Stimulated activated naive CD8-positive, alpha-beta T cell treated with anti-CD3 and anti-CD28 coated beads, Interleukin-15, Interleukin-2, amounts not matched to agents 100 ng/mL and 50 ng/mL, for 24 hours (primary cell): ENCODE measurements at regions not wholly inside any gene's neighbourhood (a gene's known extent, or its start where the extent isn't known, plus 50 kb on each side); places are given as distances from the start of the nearest gene placed in this dataset.

Experiments
- H3K27ac Mint-ChIP-seq: one replicate; pipeline ENCODE4 v1.8.0; 2021; ENCODE audit warnings: mild to moderate bottlenecking, mixed read lengths
- H3K27me3 Mint-ChIP-seq: one replicate; pipeline ENCODE4 v1.8.0; 2021; ENCODE audit warnings: mixed read lengths
- H3K36me3 Mint-ChIP-seq: one replicate; pipeline ENCODE4 v1.8.0; 2021; ENCODE audit warnings: low read depth, mixed read lengths
- H3K4me1 Mint-ChIP-seq: one replicate; pipeline ENCODE4 v1.8.0; 2021; ENCODE audit warnings: low read depth, mixed read lengths
- H3K4me3 Mint-ChIP-seq: one replicate; pipeline ENCODE4 v1.8.0; 2021; ENCODE audit warnings: mild to moderate bottlenecking, mixed read lengths
- H3K9me3 Mint-ChIP-seq: one replicate; pipeline ENCODE4 v1.8.0; 2021; ENCODE audit warnings: mixed read lengths

GRCh38 chr4:163660636-163661035, 166.1 kb downstream of the TMA16 start:
- H3K4me3 Mint-ChIP-seq = no peak overlapping the region
- peaks cover 25% of the 10 kb centered on the region for H3K4me1 Mint-ChIP-seq
- H3K27me3 Mint-ChIP-seq = no peaks in the 10 kb centered on the region
- peaks cover 3% of the 10 kb centered on the region for H3K9me3 Mint-ChIP-seq
- H3K36me3 Mint-ChIP-seq = no peaks in the 10 kb centered on the region
- no peak overlapping the region for H3K27ac Mint-ChIP-seq

- peaks cover 44% of the 10 kb centered on the region for H3K4me1 Mint-ChIP-seq
- H3K27me3 Mint-ChIP-seq = no peaks in the 10 kb centered on the region
- H3K27ac Mint-ChIP-seq = no peak overlapping the region
- no peaks in the 10 kb centered on the region for H3K9me3 Mint-ChIP-seq
- H3K4me3 Mint-ChIP-seq = no peak overlapping the region
- no peaks in the 10 kb centered on the region for H3K36me3 Mint-ChIP-seq
Measured at GRCh38 chr4:163662768-163663167, 168.3 kb downstream of the TMA16 start.

GRCh38 chr4:163663454-163664225, 169.2 kb downstream of the TMA16 start:
- no peaks in the 10 kb centered on the region for H3K36me3 Mint-ChIP-seq
- no peak overlapping the region for H3K4me3 Mint-ChIP-seq
- H3K27me3 Mint-ChIP-seq = no peaks in the 10 kb centered on the region
- H3K27ac Mint-ChIP-seq = peak overlapping the region; percentile 59
- peaks cover 48% of the 10 kb centered on the region for H3K4me1 Mint-ChIP-seq
- H3K9me3 Mint-ChIP-seq = no peaks in the 10 kb centered on the region

- no peaks in the 10 kb centered on the region for H3K36me3 Mint-ChIP-seq
- H3K4me1 Mint-ChIP-seq = peaks cover 48% of the 10 kb centered on the region
- no peak overlapping the region for H3K4me3 Mint-ChIP-seq
- H3K27ac Mint-ChIP-seq = no peak overlapping the region
- no peaks in the 10 kb centered on the region for H3K9me3 Mint-ChIP-seq
- no peaks in the 10 kb centered on the region for H3K27me3 Mint-ChIP-seq
Measured at GRCh38 chr4:163665101-163665500, 170.6 kb downstream of the TMA16 start.

GRCh38 chr4:163665521-163666331, 171.2 kb downstream of the TMA16 start:
- H3K9me3 Mint-ChIP-seq = no peaks in the 10 kb centered on the region
- no peak overlapping the region for H3K4me3 Mint-ChIP-seq
- no peaks in the 10 kb centered on the region for H3K36me3 Mint-ChIP-seq
- H3K27me3 Mint-ChIP-seq = no peaks in the 10 kb centered on the region
- peak overlapping the region; percentile 24 for H3K27ac Mint-ChIP-seq
- peaks cover 48% of the 10 kb centered on the region for H3K4me1 Mint-ChIP-seq

GRCh38 chr4:163666332-163666873, 171.9 kb downstream of the TMA16 start:
- peak overlapping the region; percentile 70 for H3K27ac Mint-ChIP-seq
- no peaks in the 10 kb centered on the region for H3K27me3 Mint-ChIP-seq
- peaks cover 55% of the 10 kb centered on the region for H3K4me1 Mint-ChIP-seq
- peak overlapping the region; percentile 27 for H3K4me3 Mint-ChIP-seq
- no peaks in the 10 kb centered on the region for H3K36me3 Mint-ChIP-seq
- H3K9me3 Mint-ChIP-seq = no peaks in the 10 kb centered on the region

GRCh38 chr4:163672751-163673150, 178.3 kb downstream of the TMA16 start:
- Mint-ChIP-seq H3K27ac (no peak overlapping the region), H3K4me3 (no peak overlapping the region)

GRCh38 chr4:163673848-163674697, 179.6 kb downstream of the TMA16 start:
- no peaks in the 10 kb centered on the region for H3K27me3 Mint-ChIP-seq
- peaks cover 20% of the 10 kb centered on the region for H3K4me1 Mint-ChIP-seq
- no peaks in the 10 kb centered on the region for H3K36me3 Mint-ChIP-seq
- no peak overlapping the region for H3K4me3 Mint-ChIP-seq
- H3K9me3 Mint-ChIP-seq = no peaks in the 10 kb centered on the region
- peak overlapping the region; percentile 28 for H3K27ac Mint-ChIP-seq

More at GRCh38 chr4:163672751-163673150, 178.3 kb downstream of the TMA16 start:
- H3K4me1 Mint-ChIP-seq = peaks cover 24% of the 10 kb centered on the region
- H3K9me3 Mint-ChIP-seq = no peaks in the 10 kb centered on the region
- H3K27me3 Mint-ChIP-seq = no peaks in the 10 kb centered on the region
- no peaks in the 10 kb centered on the region for H3K36me3 Mint-ChIP-seq

- Mint-ChIP-seq H3K4me1 (peaks cover 1% of the 10 kb centered on the region), H3K27ac (no peak overlapping the region), H3K27me3 (no peaks in the 10 kb centered on the region), H3K36me3 (no peaks in the 10 kb centered on the region), H3K4me3 (no peak overlapping the region), H3K9me3 (no peaks in the 10 kb centered on the region)
Measured at GRCh38 chr4:163679189-163679588, 184.7 kb downstream of the TMA16 start.

- Mint-ChIP-seq H3K4me3 (no peak overlapping the region), H3K4me1 (no peaks in the 10 kb centered on the region), H3K36me3 (no peaks in the 10 kb centered on the region), H3K9me3 (no peaks in the 10 kb centered on the region), H3K27me3 (no peaks in the 10 kb centered on the region), H3K27ac (no peak overlapping the region)
Measured at GRCh38 chr4:163680386-163681098, 186.1 kb downstream of the TMA16 start.

GRCh38 chr4:163681208-163681821, 186.8 kb downstream of the TMA16 start:
- Mint-ChIP-seq H3K27ac (no peak overlapping the region), H3K4me1 (no peaks in the 10 kb centered on the region), H3K27me3 (peaks cover 7% of the 10 kb centered on the region), H3K36me3 (no peaks in the 10 kb centered on the region), H3K4me3 (no peak overlapping the region), H3K9me3 (no peaks in the 10 kb centered on the region)

- H3K27me3 Mint-ChIP-seq = peaks cover 8% of the 10 kb centered on the region
- no peaks in the 10 kb centered on the region for H3K36me3 Mint-ChIP-seq
- no peak overlapping the region for H3K4me3 Mint-ChIP-seq
- H3K9me3 Mint-ChIP-seq = no peaks in the 10 kb centered on the region
- no peaks in the 10 kb centered on the region for H3K4me1 Mint-ChIP-seq
- no peak overlapping the region for H3K27ac Mint-ChIP-seq
Measured at GRCh38 chr4:163688856-163689255, 194.4 kb downstream of the TMA16 start.

GRCh38 chr4:163693211-163693610, 198.7 kb downstream of the TMA16 start:
- Mint-ChIP-seq H3K4me1 (no peaks in the 10 kb centered on the region), H3K27me3 (peaks cover 14% of the 10 kb centered on the region), H3K4me3 (no peak overlapping the region), H3K27ac (no peak overlapping the region), H3K9me3 (no peaks in the 10 kb centered on the region), H3K36me3 (no peaks in the 10 kb centered on the region)

GRCh38 chr4:163693776-163694175, 199.3 kb downstream of the TMA16 start:
- Mint-ChIP-seq H3K4me3 (no peak overlapping the region), H3K27ac (no peak overlapping the region), H3K27me3 (peaks cover 17% of the 10 kb centered on the region), H3K9me3 (no peaks in the 10 kb centered on the region), H3K36me3 (no peaks in the 10 kb centered on the region), H3K4me1 (no peaks in the 10 kb centered on the region)
